H1 (cell line): ENCODE measurements at regions not wholly inside any gene's neighbourhood (a gene's known extent, or its start where the extent isn't known, plus 50 kb on each side); places are given as distances from the start of the nearest gene placed in this dataset.

ENCODE experiments used
- CHD1 ChIP-seq: IDR thresholded peaks from 2 replicates; pipeline ENCODE4 v1.6.1; 2012; ENCODE audit warnings: low read depth, low read length, improper control_type of control experiment
- GTF2F1 ChIP-seq: IDR thresholded peaks from 2 replicates; pipeline ENCODE4 v1.6.1; 2012; ENCODE audit warnings: low read depth, low read length, improper control_type of control experiment, borderline replicate concordance
- POLR2A ChIP-seq, 2 experiments: IDR thresholded peaks; 1 replicate in 1 of 2; 2 replicates in 1 of 2; pipeline ENCODE4 v1.6.1; 2011; ENCODE audit warnings: low read depth in 2 of 2, low read length in 2 of 2, mild to moderate bottlenecking in 2 of 2; ENCODE audit errors: control extremely low read depth in 1 of 2
- RFX5 ChIP-seq: IDR thresholded peaks from 2 replicates; pipeline ENCODE4 v1.6.1; 2011; ENCODE audit warnings: low read depth, low read length, improper control_type of control experiment, borderline replicate concordance
- SIRT6 ChIP-seq: IDR thresholded peaks from one replicate; pipeline ENCODE4 v1.7.1; 2012; ENCODE audit warnings: low read length, inconsistent platforms
- SIX5 ChIP-seq: IDR thresholded peaks from 2 replicates; pipeline ENCODE4 v1.6.1; 2011; ENCODE audit warnings: mild to moderate bottlenecking, low read depth, low read length
- SP1 ChIP-seq: IDR thresholded peaks from 2 replicates; pipeline ENCODE4 v1.6.1; 2011; ENCODE audit warnings: low read depth, low read length
- TF ChIP-seq, protein P1 (sequence below): fragments of 300-600 bp; sonication (generic); IDR thresholded peaks from 2 replicates; pipeline ENCODE4 v1.7.1; 2012; ENCODE audit warnings: low read length, moderate library complexity, mild to moderate bottlenecking, inconsistent platforms; ENCODE audit not compliant: insufficient replicate concordance

- TF ChIP-seq, protein P1, sequence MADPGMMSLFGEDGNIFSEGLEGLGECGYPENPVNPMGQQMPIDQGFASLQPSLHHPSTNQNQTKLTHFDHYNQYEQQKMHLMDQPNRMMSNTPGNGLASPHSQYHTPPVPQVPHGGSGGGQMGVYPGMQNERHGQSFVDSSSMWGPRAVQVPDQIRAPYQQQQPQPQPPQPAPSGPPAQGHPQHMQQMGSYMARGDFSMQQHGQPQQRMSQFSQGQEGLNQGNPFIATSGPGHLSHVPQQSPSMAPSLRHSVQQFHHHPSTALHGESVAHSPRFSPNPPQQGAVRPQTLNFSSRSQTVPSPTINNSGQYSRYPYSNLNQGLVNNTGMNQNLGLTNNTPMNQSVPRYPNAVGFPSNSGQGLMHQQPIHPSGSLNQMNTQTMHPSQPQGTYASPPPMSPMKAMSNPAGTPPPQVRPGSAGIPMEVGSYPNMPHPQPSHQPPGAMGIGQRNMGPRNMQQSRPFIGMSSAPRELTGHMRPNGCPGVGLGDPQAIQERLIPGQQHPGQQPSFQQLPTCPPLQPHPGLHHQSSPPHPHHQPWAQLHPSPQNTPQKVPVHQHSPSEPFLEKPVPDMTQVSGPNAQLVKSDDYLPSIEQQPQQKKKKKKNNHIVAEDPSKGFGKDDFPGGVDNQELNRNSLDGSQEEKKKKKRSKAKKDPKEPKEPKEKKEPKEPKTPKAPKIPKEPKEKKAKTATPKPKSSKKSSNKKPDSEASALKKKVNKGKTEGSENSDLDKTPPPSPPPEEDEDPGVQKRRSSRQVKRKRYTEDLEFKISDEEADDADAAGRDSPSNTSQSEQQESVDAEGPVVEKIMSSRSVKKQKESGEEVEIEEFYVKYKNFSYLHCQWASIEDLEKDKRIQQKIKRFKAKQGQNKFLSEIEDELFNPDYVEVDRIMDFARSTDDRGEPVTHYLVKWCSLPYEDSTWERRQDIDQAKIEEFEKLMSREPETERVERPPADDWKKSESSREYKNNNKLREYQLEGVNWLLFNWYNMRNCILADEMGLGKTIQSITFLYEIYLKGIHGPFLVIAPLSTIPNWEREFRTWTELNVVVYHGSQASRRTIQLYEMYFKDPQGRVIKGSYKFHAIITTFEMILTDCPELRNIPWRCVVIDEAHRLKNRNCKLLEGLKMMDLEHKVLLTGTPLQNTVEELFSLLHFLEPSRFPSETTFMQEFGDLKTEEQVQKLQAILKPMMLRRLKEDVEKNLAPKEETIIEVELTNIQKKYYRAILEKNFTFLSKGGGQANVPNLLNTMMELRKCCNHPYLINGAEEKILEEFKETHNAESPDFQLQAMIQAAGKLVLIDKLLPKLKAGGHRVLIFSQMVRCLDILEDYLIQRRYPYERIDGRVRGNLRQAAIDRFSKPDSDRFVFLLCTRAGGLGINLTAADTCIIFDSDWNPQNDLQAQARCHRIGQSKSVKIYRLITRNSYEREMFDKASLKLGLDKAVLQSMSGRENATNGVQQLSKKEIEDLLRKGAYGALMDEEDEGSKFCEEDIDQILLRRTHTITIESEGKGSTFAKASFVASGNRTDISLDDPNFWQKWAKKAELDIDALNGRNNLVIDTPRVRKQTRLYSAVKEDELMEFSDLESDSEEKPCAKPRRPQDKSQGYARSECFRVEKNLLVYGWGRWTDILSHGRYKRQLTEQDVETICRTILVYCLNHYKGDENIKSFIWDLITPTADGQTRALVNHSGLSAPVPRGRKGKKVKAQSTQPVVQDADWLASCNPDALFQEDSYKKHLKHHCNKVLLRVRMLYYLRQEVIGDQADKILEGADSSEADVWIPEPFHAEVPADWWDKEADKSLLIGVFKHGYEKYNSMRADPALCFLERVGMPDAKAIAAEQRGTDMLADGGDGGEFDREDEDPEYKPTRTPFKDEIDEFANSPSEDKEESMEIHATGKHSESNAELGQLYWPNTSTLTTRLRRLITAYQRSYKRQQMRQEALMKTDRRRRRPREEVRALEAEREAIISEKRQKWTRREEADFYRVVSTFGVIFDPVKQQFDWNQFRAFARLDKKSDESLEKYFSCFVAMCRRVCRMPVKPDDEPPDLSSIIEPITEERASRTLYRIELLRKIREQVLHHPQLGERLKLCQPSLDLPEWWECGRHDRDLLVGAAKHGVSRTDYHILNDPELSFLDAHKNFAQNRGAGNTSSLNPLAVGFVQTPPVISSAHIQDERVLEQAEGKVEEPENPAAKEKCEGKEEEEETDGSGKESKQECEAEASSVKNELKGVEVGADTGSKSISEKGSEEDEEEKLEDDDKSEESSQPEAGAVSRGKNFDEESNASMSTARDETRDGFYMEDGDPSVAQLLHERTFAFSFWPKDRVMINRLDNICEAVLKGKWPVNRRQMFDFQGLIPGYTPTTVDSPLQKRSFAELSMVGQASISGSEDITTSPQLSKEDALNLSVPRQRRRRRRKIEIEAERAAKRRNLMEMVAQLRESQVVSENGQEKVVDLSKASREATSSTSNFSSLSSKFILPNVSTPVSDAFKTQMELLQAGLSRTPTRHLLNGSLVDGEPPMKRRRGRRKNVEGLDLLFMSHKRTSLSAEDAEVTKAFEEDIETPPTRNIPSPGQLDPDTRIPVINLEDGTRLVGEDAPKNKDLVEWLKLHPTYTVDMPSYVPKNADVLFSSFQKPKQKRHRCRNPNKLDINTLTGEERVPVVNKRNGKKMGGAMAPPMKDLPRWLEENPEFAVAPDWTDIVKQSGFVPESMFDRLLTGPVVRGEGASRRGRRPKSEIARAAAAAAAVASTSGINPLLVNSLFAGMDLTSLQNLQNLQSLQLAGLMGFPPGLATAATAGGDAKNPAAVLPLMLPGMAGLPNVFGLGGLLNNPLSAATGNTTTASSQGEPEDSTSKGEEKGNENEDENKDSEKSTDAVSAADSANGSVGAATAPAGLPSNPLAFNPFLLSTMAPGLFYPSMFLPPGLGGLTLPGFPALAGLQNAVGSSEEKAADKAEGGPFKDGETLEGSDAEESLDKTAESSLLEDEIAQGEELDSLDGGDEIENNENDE, result no peak
- TF ChIP-seq SIRT6 (no peak), CHD1 (no peak), SP1 (no peak), SIX5 (no peak), POLR2A (IDR thresholded peaks at IDR 0.05; ENCODE audit: control extremely low read depth in 1 of 2, low read depth in 2 of 2, low read length in 2 of 2) (no peak), RFX5 (no peak), GTF2F1 (no peak)
These were observed 150.7 kb downstream of the ADAMTS15 start (continued) for GRCh38 chr11:130599073-130599654.
